HG03521 (cell line): ENCODE measurements at regions not wholly inside any gene's neighbourhood (a gene's known extent, or its start where the extent isn't known, plus 50 kb on each side); places are given as distances from the start of the nearest gene placed in this dataset.
A peak's percentile ranks its signal among the peaks of the same experiment; 100 is the strongest.

Experiments used
- ATAC-seq: cut with Tn5 transposase; IDR thresholded peaks from one replicate; pipeline ENCODE4 v1.9.1; 2021; ENCODE audit warnings: mild to moderate bottlenecking, moderate library complexity; ENCODE audit not compliant: unreplicated experiment

DNA sequence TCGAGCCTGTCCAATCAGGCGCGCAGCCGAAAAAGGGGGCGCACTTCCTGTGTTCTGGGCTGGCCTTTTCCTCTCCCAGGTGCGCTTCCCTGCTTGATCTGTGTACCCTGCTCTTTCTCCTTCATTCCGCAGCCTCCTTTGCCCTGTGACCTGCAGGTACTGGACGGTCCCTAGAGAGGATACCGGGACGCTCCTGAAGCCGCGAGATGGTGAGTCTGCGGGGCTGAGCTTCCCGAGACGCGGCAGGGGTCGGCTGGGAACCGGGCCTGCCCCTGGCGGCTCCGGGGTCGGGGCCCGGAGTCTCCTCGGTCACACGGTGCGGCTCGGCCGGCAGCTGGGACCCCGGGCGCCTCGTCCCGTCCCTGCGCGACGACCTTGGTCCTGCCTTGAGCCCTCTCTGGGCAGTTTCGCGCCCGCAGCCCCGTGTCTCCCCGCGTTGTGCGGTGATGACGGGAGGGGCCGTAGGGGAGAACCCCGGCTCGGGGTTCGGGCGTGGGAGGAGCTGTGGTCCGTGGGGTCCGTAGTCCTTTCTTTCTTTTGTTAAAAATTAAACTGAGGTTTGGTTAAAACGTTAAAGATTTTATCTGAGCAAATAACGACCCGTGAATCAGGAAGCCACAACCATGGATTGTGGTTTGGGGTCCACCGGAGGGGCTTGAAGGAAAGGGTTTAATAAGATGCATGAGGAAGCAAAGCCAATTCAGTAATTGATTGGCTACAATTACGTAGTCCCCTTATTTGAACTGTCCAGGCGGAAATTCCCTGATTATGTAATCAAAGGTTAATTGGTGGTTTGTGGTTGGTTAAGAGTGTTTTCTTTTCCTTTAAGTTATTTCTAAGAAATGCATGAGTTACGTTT, 172.8 kb upstream of the ZNF267 start:
- peak; percentile 89 for ATAC-seq

DNA sequence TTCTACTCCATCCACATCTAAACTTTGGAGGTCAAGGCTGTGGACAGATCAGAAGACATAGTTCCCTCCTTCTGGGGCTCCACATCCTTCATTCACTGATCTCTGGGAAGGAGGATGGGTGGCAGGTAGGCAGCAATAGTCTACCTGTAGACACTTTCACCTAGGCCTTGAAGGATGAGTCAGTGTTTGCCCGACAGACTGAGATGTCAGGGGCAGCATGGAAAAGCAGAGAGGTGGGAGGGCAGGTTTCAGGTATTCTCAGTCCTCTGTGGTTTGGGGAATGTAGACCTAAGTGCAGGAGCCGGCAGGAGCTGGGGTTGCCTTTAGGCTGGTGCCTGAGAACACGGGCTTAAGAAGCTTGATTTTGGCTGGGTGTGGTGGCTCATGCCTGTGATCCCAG, 171.9 kb upstream of the ZNF267 start:
- ATAC-seq: no peak

DNA sequence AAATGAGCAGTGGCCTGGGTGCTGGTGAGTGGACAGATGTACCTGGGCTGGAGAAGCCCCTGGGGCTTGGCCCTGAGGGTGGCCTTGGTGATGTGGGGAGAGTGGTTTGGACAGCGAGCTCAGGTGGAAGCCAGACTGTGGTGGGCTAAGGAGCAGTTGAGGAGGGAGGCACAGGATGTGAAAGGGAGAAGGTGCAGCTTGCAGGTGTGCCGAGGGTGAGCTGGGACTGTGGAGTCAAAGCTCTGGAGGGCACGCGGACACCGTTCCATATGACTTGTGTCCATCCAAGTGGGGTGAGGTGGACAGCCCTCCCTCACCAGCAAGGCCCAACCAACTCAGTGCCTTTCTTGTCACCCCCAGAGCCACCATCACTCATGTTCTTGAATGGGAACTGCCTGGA, 170.8 kb upstream of the ZNF267 start:
- ATAC-seq: no peak

DNA sequence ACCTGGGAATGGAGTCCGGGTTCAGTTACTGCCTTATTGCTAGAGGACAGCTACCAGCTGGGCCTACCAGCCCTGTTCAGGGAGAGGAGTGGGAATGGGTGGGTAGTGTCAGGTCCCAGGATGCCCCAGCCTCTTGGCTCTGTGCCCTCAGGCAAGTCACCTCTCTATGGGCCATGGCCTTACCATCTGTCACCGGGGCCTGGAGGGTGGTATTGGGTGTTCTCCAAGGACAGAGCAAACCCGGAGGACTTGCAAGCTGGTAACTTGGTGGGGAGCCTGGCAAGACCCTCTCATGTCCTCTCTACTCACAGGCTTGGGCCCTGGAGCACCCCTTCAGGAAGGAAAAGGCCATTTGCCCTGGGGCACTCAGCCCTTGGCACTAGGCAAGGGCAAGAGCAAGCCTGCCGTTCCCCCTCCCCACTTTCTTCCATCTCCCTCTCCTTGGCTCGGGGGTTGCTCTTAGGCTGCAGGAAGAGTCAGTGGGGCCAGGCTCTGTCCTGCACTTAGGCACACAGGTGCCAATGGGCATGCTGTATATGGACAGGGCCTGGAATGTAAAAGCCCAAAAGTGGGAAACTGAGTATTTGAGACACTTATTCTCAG, 170.0 kb upstream of the ZNF267 start:
- no peak for ATAC-seq

DNA sequence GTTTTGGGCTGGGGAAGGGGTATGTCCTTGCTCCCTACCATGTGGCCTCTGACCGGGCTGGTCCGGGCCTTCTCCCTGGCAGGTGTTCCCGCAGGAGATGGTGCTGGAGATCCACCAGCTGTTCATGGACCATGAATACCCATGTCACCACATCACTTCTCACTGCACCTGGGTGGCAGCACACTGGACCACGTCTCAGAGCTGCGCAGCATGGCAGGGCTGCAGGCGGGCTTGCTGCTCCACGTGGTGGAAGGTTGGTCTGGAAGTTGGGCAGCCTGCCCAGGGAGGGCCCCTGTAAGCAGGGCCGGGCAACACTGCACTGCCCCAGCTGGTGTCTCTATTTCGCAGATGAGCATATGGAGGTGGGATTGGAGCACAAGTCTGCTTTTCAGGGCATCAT, 169.5 kb upstream of the ZNF267 start:
- no peak for ATAC-seq

DNA sequence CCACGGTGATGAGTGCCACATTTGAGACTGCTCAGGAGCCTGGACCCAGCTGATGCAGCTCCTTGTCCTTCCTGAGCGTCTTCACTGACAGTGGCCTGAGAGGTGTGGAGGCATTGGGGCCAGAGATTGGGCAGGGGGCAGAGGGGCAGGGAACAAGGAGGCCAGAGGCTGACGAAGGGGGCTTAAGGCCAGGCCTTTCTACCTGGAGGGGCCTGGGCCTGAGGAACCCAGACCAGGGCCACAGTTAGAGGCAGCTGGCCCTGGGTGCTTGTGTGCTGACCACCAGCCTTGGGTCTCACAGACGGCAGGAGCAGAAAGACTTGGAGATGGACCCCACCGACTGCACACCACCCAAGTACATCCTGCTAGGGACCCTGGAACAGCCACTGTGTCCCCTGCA, 168.2 kb upstream of the ZNF267 start:
- ATAC-seq: no peak

DNA sequence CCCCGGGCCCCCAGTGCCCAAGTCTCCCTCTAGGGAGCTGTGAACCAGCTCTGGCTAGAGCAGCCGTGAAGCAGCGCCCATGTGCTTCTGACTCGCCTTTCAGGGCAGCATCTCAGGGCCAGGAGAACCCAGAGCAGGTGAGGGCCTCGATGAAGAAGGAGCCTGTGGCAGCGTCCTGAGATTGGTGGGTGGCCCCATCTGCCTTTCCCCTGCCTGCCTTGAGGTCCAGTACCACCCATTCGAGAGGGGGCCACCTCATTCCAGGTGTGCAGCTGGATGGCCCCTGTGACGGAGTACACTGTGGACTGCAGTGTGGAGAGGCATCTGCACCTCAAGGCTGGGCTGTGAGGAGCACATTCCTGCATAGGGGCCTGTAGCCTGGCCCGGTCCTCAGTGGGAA, 167.3 kb upstream of the ZNF267 start:
- no peak for ATAC-seq

DNA sequence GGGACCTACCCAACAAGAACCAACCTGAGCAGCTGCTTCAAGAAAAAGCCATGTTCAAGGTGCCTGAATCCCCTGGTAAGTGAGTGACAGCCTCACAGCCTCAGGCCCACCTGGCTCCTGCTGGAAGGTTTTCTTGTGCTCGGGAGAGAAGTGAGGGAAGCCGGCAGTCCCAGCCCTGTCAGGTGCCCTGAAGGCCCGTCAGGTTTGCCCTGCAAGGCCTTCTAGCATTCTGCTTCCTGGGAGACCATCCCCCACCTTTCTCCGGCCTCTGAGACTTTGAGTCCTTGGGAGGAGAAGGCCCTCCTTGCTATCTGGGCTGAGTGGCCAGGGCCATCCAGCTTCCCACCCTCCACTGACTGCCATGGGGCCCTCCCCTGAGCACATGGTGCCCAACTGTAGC, 166.7 kb upstream of the ZNF267 start:
- no peak for ATAC-seq

DNA sequence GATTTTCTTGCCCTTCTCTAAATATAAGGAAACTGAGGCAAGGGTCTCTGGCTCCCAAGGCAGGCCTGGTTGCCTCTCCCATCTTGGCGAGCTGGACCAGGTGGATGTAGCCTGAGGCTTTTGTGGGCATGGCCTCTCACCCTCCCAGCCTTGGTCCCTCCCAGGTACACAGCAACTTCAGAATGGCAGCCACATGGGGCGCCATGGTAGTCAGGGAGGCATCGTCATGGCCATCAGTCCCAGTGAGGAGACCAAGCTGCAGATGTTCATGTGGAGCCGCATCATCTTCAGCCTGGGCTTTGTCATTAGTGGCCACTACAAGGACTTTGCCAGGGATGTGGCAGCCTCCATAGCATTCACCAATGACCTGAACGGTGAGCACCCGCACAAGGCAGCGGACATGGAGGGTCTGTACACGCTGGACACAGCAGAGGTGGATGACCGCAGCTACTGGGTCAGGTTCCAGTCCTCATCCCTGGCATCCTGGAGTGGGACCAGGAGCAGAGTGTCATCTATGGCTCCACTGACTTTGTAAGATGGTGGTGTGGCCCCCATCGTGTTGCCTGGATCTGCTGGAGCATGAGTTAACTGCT, 165.8 kb upstream of the ZNF267 start:
- no peak for ATAC-seq

DNA sequence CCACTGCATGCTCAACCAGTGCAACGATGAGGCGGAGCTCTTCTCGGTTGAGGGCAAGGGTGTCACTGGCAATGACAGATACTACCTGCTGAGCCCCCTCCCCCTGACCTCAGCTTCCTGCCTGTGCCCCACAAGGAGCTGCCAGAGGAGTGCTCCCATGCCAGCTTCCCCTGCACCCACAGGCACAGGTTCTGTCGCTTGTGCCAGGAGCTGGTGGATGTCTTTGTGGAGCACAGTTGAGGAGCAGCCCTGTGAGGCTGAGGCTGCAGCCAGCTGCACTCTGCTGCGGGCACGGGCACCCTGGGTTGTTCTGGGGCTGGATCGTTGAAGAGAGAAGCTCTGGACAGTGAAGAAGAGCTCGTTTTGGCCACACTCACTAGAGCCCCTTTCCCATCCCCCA, 165.3 kb upstream of the ZNF267 start:
- no peak for ATAC-seq

DNA sequence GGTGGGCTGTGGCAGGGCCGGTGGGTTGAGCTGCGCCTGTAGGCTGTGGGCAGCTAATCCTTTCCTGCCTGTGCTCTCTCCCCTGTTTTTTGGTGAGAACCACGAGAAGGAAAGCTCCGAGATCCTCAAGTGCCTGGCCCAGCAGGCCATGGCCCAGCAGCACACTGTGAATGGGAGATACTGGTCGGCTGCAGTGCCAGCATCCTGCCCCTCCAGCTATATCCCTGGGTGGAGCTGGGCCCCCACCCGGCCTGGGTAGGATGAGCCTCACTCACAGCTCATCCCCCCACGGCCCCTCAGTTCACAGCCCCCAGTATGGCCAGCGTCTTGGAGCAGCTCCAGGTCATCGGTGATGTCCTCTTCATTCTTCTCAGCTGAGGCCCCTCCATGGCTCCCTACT, 164.4 kb upstream of the ZNF267 start:
- ATAC-seq: no peak

DNA sequence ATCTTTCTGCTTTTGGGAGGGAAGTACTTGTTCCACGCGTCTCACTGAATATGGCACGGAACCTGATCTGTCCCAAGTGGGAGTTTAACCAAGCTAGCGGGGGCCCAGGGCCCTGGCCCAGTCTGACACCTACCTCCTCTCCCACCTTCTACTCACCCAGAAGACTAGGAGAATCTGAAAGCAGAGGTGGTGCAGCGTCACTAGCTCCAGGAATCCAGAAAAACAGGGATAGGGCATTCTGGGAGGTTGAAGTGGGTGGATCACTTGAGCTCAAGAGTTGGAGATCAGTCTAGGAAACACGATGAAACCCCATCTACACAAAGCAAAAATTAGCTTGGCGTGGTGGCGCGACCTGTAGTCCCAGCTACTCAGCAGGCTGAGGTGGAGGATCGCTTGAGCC, 163.5 kb upstream of the ZNF267 start:
- no peak for ATAC-seq

DNA sequence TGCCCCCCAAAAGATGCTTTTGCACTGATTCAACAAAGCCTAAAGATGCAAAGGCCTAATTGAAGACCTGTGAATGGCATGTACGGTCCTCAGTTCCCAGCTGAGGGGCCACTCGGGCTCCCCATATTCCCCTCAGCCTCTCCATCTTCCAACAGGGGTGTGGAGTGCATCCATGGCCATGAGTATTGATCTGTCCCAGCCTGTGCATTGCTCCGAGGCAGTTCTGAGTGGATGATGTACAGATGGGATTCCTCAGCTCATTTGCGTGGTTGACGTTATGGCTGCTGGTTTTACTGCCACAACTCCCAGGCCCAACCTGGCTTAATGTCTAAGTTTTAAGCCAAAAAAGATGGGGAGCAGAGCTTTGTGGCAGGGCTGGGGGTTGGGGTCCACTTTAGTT, 162.7 kb upstream of the ZNF267 start:
- ATAC-seq: no peak

DNA sequence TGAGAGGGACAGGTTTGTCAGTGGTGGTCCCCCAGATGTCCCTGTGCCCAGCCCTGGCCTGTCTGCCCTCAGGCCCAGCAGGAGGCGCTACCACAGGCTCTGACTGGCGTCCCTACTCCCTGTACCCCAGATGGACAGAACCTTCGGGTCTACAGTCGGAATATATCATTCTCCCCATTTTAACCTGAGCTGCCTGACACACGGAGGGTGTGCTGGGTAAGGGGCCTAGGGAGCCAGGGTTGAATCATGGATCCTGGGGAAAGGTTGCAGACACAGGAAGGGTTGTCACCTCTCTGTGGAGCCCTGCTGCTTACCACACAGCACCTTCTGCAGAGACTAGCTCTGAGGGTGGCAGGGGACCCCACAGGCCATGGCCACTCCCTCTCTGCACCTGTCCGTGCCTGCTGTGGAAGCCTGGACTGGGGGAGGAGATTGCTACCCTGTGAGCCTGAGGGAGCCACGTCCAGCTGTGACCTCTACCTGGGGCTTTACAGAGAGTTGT, 162.2 kb upstream of the ZNF267 start:
- no peak for ATAC-seq

DNA sequence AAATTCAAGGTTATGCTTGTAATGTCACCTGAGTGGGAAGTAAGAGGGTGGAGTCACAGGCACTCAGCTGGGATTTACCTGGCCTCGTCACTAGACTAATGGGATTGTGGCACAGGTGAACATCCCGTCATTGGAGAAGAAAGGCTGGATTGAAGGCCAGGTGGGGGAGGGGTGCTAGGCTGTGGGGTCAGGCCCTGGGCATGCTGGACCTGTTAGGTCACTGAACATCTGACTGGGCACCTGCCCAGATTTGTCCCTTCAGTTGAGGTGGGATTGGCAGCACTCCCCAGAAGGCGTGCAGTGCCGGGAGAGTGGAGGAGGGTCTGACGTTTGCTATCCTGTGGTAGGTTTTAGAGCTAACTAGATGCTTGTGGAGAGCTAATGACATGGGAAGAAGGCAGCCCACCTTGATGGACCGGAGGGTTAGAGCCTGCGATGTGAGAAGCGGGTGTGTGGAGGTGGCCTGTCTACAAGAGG, 161.5 kb upstream of the ZNF267 start:
- ATAC-seq: no peak

DNA sequence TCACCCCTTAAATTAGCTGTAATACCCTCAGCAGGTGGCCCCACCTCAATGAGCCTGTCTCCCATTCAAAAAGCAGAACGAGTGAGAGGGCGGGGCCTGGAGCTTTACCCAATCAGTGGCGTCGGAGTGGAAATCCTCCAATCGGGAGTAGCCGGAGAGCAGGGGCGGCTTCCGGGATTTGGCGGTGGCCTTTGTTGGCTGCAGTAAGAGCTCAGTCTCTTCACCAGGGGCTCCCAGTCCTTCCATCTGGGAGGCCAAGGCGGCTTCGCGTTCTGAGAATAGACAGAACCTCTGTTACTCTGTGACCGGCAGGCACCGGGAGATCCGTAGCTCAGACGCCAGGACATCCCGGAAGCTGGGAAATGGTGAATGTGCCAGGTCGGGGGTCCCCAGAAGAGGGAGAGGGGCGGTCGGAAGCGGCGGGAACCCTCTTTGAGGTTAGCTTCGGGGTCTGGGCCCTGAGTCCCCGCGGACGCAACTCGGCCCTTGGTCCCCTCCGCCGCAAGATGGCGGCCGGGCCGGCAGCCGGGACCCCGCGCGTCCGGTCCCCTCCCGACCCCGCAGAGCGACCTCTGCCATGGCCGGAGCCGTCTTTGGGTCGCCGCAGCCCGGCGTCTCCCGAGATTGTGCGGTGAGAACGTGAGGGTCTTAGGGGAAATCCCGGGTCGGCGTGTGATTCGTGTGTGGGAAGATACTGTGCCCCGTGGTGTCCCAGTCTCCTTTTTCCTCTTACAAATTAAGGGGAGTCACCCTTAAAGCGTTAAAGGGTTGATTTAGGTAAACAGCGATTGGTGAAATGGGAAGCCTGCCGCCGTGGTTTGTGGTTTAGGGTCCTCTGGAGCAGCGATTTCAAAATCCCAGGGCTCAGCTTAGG, 160.3 kb upstream of the ZNF267 start:
- peak; percentile 93 for ATAC-seq

DNA sequence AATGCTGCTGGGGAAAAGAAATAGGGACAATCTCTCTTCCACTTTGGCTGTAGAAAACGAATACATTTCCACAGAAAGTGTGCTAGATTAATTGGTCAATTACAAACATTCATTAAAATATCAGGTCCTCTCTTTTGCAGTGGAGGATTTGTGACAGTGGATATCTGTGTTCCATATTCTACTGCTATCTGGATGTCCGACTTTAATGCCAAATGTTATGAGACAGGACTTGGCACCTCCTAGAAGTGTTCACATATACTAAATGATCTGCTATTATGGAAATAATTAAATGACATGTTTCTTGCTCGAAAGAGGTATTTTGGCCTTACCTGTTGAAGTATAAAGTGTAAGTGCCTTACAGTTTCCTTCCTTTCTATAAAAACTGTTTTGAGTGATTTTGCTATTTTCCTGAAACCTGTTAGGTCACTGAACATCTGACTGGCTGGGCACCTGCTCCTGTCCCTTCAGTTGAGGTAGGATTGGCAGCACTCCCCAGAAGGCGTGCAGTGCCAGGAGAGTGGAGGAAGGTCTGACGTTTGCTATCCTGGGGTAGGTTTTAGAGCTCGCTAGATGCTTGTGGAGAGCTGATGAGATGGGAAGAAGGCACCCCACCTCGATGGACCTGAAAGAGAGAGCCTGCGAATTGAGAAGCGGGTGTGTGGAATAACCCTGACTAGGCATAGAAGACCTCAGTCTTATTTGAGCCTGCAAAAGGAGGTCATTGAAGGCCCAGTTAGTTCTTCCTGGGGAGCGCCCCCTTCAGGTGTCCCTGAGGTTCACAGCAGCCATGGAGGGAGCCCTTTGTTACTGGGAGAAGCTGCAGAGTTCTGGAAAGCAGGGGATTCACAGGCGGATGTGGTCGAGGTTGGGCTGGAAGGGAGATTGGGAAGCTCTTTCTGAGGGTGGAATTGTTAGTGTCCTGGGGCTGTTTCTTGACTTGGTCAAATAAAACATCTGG, 159.4 kb upstream of the ZNF267 start:
- ATAC-seq: no peak

DNA sequence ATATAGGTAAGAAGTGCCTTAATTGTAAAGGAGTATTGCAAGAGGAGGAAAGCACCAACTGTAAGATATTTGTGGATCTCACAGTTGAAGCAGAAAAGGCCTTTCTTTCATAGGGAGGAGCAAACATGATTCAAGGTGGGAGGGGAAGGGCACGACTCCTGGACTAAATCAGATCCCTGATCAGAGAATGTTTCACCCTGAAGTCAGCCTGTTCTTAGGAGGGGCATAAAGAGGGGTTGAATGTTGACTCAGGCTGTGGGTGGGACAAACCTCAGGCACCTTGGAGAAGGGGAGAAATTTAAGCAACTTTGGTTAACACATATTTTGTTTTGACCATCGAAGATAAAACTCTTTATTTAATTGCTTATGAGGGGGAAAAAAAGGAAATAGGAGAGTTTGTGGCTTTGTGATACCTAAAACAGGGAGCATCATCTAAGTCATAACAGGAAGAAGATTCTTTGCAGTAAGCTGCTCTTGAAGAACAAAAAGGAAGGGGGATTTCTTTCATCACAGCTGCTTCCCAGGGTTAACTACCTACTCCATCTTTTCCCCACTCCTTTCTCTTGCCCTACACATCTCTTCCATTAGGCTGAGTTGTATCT, 158.6 kb upstream of the ZNF267 start:
- ATAC-seq: no peak

DNA sequence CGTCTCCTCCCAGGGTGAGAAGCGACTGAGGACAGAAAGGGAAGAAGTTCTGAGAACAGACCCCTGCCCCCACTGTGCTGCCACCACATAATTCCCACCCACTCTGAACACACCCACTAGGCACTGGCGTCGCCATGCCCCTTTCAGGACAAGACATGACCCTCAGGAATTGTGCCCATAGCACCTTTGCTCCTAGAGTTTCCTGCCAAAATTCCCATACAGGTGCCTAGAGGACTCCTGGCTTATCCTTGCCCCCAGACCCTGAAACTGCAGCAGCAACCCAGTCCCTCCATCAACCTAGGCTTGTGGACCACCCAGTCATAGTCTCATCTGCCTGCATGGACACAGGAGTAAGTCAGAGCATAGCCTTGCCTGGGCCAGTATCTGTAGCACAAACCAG, 157.7 kb upstream of the ZNF267 start:
- no peak for ATAC-seq
